ENCODE measurements at regions not wholly inside any gene's neighbourhood (a gene's known extent, or its start where the extent isn't known, plus 50 kb on each side); places are given as distances from the start of the nearest gene placed in this dataset.
"Not testable (repeated sequence)": the region's sequence is repeated elsewhere in the genome, so short reads cannot be mapped to it uniquely, and the experiment has no call there.

GRCh38 chr3:674116-674515 is 418.7 kb upstream of the CNTN6 start:
- DNase-seq: no peak

- DNase-seq: no peak
Observed at GRCh38 chr3:675846-676245, 417.0 kb upstream of the CNTN6 start.

GRCh38 chr3:683770-684169 is 409.1 kb upstream of the CNTN6 start:
- no peak for DNase-seq

GRCh38 chr3:690770-691169 is 402.1 kb upstream of the CNTN6 start:
- DNase-seq: no peak

- no peak for DNase-seq
Observed at GRCh38 chr3:700514-700913, 392.3 kb upstream of the CNTN6 start.

- no peak for DNase-seq
Observed at GRCh38 chr3:707041-707440, 385.8 kb upstream of the CNTN6 start.

GRCh38 chr3:713006-713621 is 379.7 kb upstream of the CNTN6 start:
- DNase-seq: no peak

GRCh38 chr3:713947-714620 is 378.7 kb upstream of the CNTN6 start:
- DNase-seq: no peak

GRCh38 chr3:721086-721485 is 371.7 kb upstream of the CNTN6 start:
- no peak for DNase-seq

- DNase-seq: no peak
Observed at GRCh38 chr3:732326-732928, 360.4 kb upstream of the CNTN6 start.

- DNase-seq: no peak
Observed at GRCh38 chr3:733313-733712, 359.5 kb upstream of the CNTN6 start.

- no peak for DNase-seq
Observed at GRCh38 chr3:757711-758110, 335.1 kb upstream of the CNTN6 start.

GRCh38 chr3:759106-759505 is 333.7 kb upstream of the CNTN6 start:
- DNase-seq: no peak

- DNase-seq: not testable (repeated sequence)
Observed at GRCh38 chr3:773433-773832, 319.4 kb upstream of the CNTN6 start.

GRCh38 chr3:775178-775880 is 317.5 kb upstream of the CNTN6 start:
- no peak for DNase-seq

GRCh38 chr3:780505-780904 is 312.3 kb upstream of the CNTN6 start:
- no peak for DNase-seq

- DNase-seq: no peak
Observed at GRCh38 chr3:791442-791841, 301.4 kb upstream of the CNTN6 start.

GRCh38 chr3:792630-793029 is 300.2 kb upstream of the CNTN6 start:
- DNase-seq: no peak

- DNase-seq: no peak
Observed at GRCh38 chr3:804211-804610, 288.6 kb upstream of the CNTN6 start.

- DNase-seq: no peak
Observed at GRCh38 chr3:805326-805725, 287.5 kb upstream of the CNTN6 start.

- no peak for DNase-seq
Observed at GRCh38 chr3:806006-806405, 286.8 kb upstream of the CNTN6 start.

- DNase-seq: no peak
Observed at GRCh38 chr3:816605-817004, 276.2 kb upstream of the CNTN6 start.

GRCh38 chr3:834679-835078 is 258.1 kb upstream of the CNTN6 start:
- no peak for DNase-seq

- no peak for DNase-seq
Observed at GRCh38 chr3:835096-835495, 257.7 kb upstream of the CNTN6 start.

Data from activated CD4-positive, alpha-beta T cell treated with anti-CD3 and anti-CD28 coated beads for 48 hours (primary cell).